ENCODE measurements at regions not wholly inside any gene's neighbourhood (a gene's known extent, or its start where the extent isn't known, plus 50 kb on each side); places are given as distances from the start of the nearest gene placed in this dataset.

DNA sequence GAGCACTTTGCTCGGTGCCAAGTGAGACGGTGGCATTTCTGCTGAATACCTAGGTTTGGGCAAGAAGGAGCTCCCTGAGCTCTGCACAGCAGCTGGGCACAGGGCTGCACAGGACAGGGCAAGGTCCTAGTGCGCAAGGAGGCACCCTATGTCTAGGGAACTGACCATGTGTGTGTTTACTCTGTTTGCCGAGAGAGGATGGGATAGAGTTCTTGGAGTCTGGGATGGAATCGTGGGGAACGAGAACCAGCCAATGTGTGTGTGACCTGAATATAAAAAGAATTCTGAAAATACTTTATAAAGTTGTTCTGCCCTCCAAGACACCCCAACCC is 179.5 kb upstream of the NECTIN1 start:
- H3K27me3 ChIP-seq (ENCODE audit: insufficient read depth, low read depth): no peaks in the 10 kb centered on the region
- POLR2A ChIA-PET (ENCODE audit: unreplicated experiment): no interaction called here

GRCh38 chr11:119907878-119908572 is 179.0 kb upstream of the NECTIN1 start:
- Histone ChIP-seq H3K27ac (peak overlapping the region; percentile 62), H3K79me2 (ENCODE audit: low read depth) (no peaks in the 10 kb centered on the region), H3K36me3 (ENCODE audit: low read depth) (no peaks in the 10 kb centered on the region), H3F3A (ENCODE audit: insufficient read depth, low read depth) (peaks cover 20% of the 10 kb centered on the region; the same call in 1 of the 2 replicates), H3K9me3 (ENCODE audit: insufficient read depth, low read depth) (no peaks in the 10 kb centered on the region), H3K4me1 (replicated peaks; ENCODE audit: insufficient read depth) (peaks cover 56% of the 10 kb centered on the region), H3K27me3 (ENCODE audit: insufficient read depth, low read depth) (no peaks in the 10 kb centered on the region), H4K20me1 (ENCODE audit: insufficient read depth) (no peaks in the 10 kb centered on the region), H3K4me2 (peak overlapping the region; percentile 74), H3K4me3 (no peak overlapping the region), H3K9me2 (ENCODE audit: insufficient read depth) (no peaks in the 10 kb centered on the region), H2AFZ (peak overlapping the region; percentile 44)
- TF ChIP-seq CTCF (conservative IDR thresholded peaks at IDR 0.05) (no peak), EZH2 (IDR thresholded peaks at IDR 0.05; ENCODE audit: low read depth) (no peak)
- no TSS peak for BruUV-seq (replicated peaks)
- CTCF ChIA-PET: no interaction called here
- intact Hi-C loops (cut with micrococcal nuclease; ENCODE audit: unreplicated experiment): loop anchor here (2.0 kb wide), 1 partner anchor 211 kb away; no protein-coding TSS in a partner anchor
- POLR2A ChIA-PET (ENCODE audit: unreplicated experiment): interaction anchor here (0.6 to 0.8 kb wide), 2 partner anchors 464 to 476 kb away, joined by 4 to 6 read pairs; no protein-coding TSS in a partner anchor
- peak in 1 of 2 experiments; percentile 56 for DNase-seq

More for the DNA sequence above, 179.5 kb upstream of the NECTIN1 start:
- no peaks in the 10 kb centered on the region for H3K36me3 ChIP-seq (ENCODE audit: low read depth)
- no peaks in the 10 kb centered on the region for H3K9me2 ChIP-seq (ENCODE audit: insufficient read depth)
- BruUV-seq (replicated peaks): no TSS peak
- TF ChIP-seq EZH2 (IDR thresholded peaks at IDR 0.05; ENCODE audit: low read depth) (no peak), CTCF (conservative IDR thresholded peaks at IDR 0.05) (no peak)
- CTCF ChIA-PET: no interaction called here
- peak overlapping the region; percentile 74 for H3K4me2 ChIP-seq
- no peak for DNase-seq
- no peak overlapping the region; the same call in 1 of the 2 replicates for H3K27ac ChIP-seq
- H3K4me3 ChIP-seq: no peak overlapping the region
- intact Hi-C loops (cut with micrococcal nuclease; ENCODE audit: unreplicated experiment): no loop called here
- H3K4me1 ChIP-seq (replicated peaks; ENCODE audit: insufficient read depth): peaks cover 56% of the 10 kb centered on the region
- no peaks in the 10 kb centered on the region for H3K9me3 ChIP-seq (ENCODE audit: insufficient read depth, low read depth)
- no peaks in the 10 kb centered on the region for H3K79me2 ChIP-seq (ENCODE audit: low read depth)
- H3F3A ChIP-seq (ENCODE audit: insufficient read depth, low read depth): peaks cover 20% of the 10 kb centered on the region; the same call in 1 of the 2 replicates
- no peaks in the 10 kb centered on the region for H4K20me1 ChIP-seq (ENCODE audit: insufficient read depth)
- no peak overlapping the region for H2AFZ ChIP-seq

- POLR2A ChIA-PET (ENCODE audit: unreplicated experiment): interaction anchor here (0.6 to 0.8 kb wide), 3 partner anchors 463 to 529 kb away, joined by 4 to 6 read pairs (median 4); no protein-coding TSS in a partner anchor
- Histone ChIP-seq H3K9me2 (ENCODE audit: insufficient read depth) (no peaks in the 10 kb centered on the region), H3K9me3 (ENCODE audit: insufficient read depth, low read depth) (no peaks in the 10 kb centered on the region), H3K79me2 (ENCODE audit: low read depth) (no peaks in the 10 kb centered on the region), H3K4me3 (peak overlapping the region; percentile 7; the same call in 1 of the 2 replicates), H3K4me2 (peak overlapping the region; percentile 74), H4K20me1 (ENCODE audit: insufficient read depth) (no peaks in the 10 kb centered on the region), H3K36me3 (ENCODE audit: low read depth) (no peaks in the 10 kb centered on the region), H3F3A (ENCODE audit: insufficient read depth, low read depth) (peaks cover 20% of the 10 kb centered on the region; the same call in 1 of the 2 replicates), H2AFZ (peak overlapping the region; percentile 49), H3K27me3 (ENCODE audit: insufficient read depth, low read depth) (no peaks in the 10 kb centered on the region), H3K27ac (peak overlapping the region; percentile 62), H3K4me1 (replicated peaks; ENCODE audit: insufficient read depth) (peaks cover 56% of the 10 kb centered on the region)
- intact Hi-C loops (cut with micrococcal nuclease; ENCODE audit: unreplicated experiment): loop anchor here (2.0 kb wide), 1 partner anchor 210 kb away; no protein-coding TSS in a partner anchor
- TF ChIP-seq EZH2 (IDR thresholded peaks at IDR 0.05; ENCODE audit: low read depth): no peak
- no peak for TF ChIP-seq CTCF (conservative IDR thresholded peaks at IDR 0.05)
- no TSS peak for BruUV-seq (replicated peaks)
- CTCF ChIA-PET: interaction anchor here (0.6 kb wide), 1 partner anchor 338 kb away, joined by 3 read pairs; no protein-coding TSS in a partner anchor
- peak; percentile 78 to 95 for DNase-seq
These were observed 178.3 kb upstream of the NECTIN1 start for GRCh38 chr11:119907122-119907851.
